ENCODE measurements at regions not wholly inside any gene's neighbourhood (a gene's known extent, or its start where the extent isn't known, plus 50 kb on each side); places are given as distances from the start of the nearest gene placed in this dataset.

- TF ChIP-seq EZH2phosphoT487 (IDR thresholded peaks at IDR 0.05) (no peak), EZH2 (IDR thresholded peaks at IDR 0.05) (no peak), CTCF (IDR thresholded peaks at IDR 0.05) (no peak)
- no peak overlapping the region for H3K4me2 ChIP-seq
- DNase-seq (ENCODE audit: low spot score) = no peak
- no peaks in the 10 kb centered on the region for H4K20me1 ChIP-seq (ENCODE audit: low read depth)
- no peaks in the 10 kb centered on the region for H3F3A ChIP-seq (ENCODE audit: low read depth)
- no peaks in the 10 kb centered on the region for H3K9me3 ChIP-seq (ENCODE audit: low read depth)
- Mint-ChIP-seq H3K27me3 (ENCODE audit: insufficient read depth, low read depth) (peaks cover 6% of the 10 kb centered on the region), H3K4me3 (no peak overlapping the region), H3K27ac (no peak overlapping the region), H3K36me3 (no peaks in the 10 kb centered on the region), H3K4me1 (peaks cover 8% of the 10 kb centered on the region), H3K9me3 (no peaks in the 10 kb centered on the region)
- no peaks in the 10 kb centered on the region for H3K36me3 ChIP-seq
- H3K79me2 ChIP-seq (ENCODE audit: low read depth) = no peaks in the 10 kb centered on the region
- H3K27ac ChIP-seq = no peak overlapping the region
- no peaks in the 10 kb centered on the region for H3K4me1 ChIP-seq
- H2AFZ ChIP-seq (replicated peaks) = no peak overlapping the region
- H3K27me3 ChIP-seq = no peaks in the 10 kb centered on the region
- H3K4me3 ChIP-seq = no peak overlapping the region
- H3K9ac ChIP-seq = no peak overlapping the region
Measured at GRCh38 chr16:77590707-77591106, 131.6 kb upstream of the NUDT7 start.

- Mint-ChIP-seq H3K36me3 (no peaks in the 10 kb centered on the region), H3K4me1 (peaks cover 4% of the 10 kb centered on the region), H3K9me3 (no peaks in the 10 kb centered on the region), H3K4me3 (no peak overlapping the region), H3K27ac (no peak overlapping the region), H3K27me3 (ENCODE audit: insufficient read depth, low read depth) (peaks cover 4% of the 10 kb centered on the region)
- Histone ChIP-seq H3K4me2 (no peak overlapping the region), H3F3A (ENCODE audit: low read depth) (no peaks in the 10 kb centered on the region), H3K27ac (no peak overlapping the region), H3K9ac (no peak overlapping the region), H3K4me1 (no peaks in the 10 kb centered on the region), H3K4me3 (no peak overlapping the region), H3K36me3 (no peaks in the 10 kb centered on the region), H3K9me3 (ENCODE audit: low read depth) (no peaks in the 10 kb centered on the region), H4K20me1 (ENCODE audit: low read depth) (no peaks in the 10 kb centered on the region), H2AFZ (replicated peaks) (no peak overlapping the region), H3K79me2 (ENCODE audit: low read depth) (no peaks in the 10 kb centered on the region), H3K27me3 (no peaks in the 10 kb centered on the region)
- TF ChIP-seq EZH2phosphoT487 (IDR thresholded peaks at IDR 0.05) (no peak), EZH2 (IDR thresholded peaks at IDR 0.05) (no peak), CTCF (IDR thresholded peaks at IDR 0.05) (no peak)
- no peak for DNase-seq (ENCODE audit: low spot score)
Measured at GRCh38 chr16:77591347-77591746, 131.0 kb upstream of the NUDT7 start.

GRCh38 chr16:77592021-77592420 is 130.3 kb upstream of the NUDT7 start:
- H3K4me3 Mint-ChIP-seq = no peak overlapping the region
- no peaks in the 10 kb centered on the region for H3K27me3 ChIP-seq
- H3K36me3 ChIP-seq = no peaks in the 10 kb centered on the region
- H3K27me3 Mint-ChIP-seq (ENCODE audit: insufficient read depth, low read depth) = peaks cover 4% of the 10 kb centered on the region
- no peaks in the 10 kb centered on the region for H3F3A ChIP-seq (ENCODE audit: low read depth)
- no peaks in the 10 kb centered on the region for H3K9me3 Mint-ChIP-seq
- no peaks in the 10 kb centered on the region for H4K20me1 ChIP-seq (ENCODE audit: low read depth)
- H3K36me3 Mint-ChIP-seq = no peaks in the 10 kb centered on the region
- H3K9me3 ChIP-seq (ENCODE audit: low read depth) = no peaks in the 10 kb centered on the region
- TF ChIP-seq EZH2phosphoT487 (IDR thresholded peaks at IDR 0.05) = no peak
- no peak for TF ChIP-seq CTCF (IDR thresholded peaks at IDR 0.05)
- no peak for TF ChIP-seq EZH2 (IDR thresholded peaks at IDR 0.05)
- H3K4me2 ChIP-seq = no peak overlapping the region
- no peaks in the 10 kb centered on the region for H3K79me2 ChIP-seq (ENCODE audit: low read depth)
- H3K27ac ChIP-seq = no peak overlapping the region
- H2AFZ ChIP-seq (replicated peaks) = no peak overlapping the region
- no peak for DNase-seq (ENCODE audit: low spot score)
- H3K4me3 ChIP-seq = no peak overlapping the region
- peaks cover 3% of the 10 kb centered on the region for H3K4me1 Mint-ChIP-seq
- no peak overlapping the region for H3K9ac ChIP-seq
- H3K27ac Mint-ChIP-seq = no peak overlapping the region
- no peaks in the 10 kb centered on the region for H3K4me1 ChIP-seq

GRCh38 chr16:77594057-77594456 is 128.3 kb upstream of the NUDT7 start:
- Mint-ChIP-seq H3K36me3 (no peaks in the 10 kb centered on the region), H3K4me3 (no peak overlapping the region), H3K27me3 (ENCODE audit: insufficient read depth, low read depth) (peaks cover 4% of the 10 kb centered on the region), H3K9me3 (no peaks in the 10 kb centered on the region), H3K27ac (no peak overlapping the region), H3K4me1 (peaks cover 3% of the 10 kb centered on the region)
- Histone ChIP-seq H3K4me3 (no peak overlapping the region), H3F3A (ENCODE audit: low read depth) (no peaks in the 10 kb centered on the region), H3K4me2 (no peak overlapping the region), H3K79me2 (ENCODE audit: low read depth) (no peaks in the 10 kb centered on the region), H3K9me3 (ENCODE audit: low read depth) (no peaks in the 10 kb centered on the region), H3K4me1 (no peaks in the 10 kb centered on the region), H3K9ac (no peak overlapping the region), H4K20me1 (ENCODE audit: low read depth) (no peaks in the 10 kb centered on the region), H3K36me3 (no peaks in the 10 kb centered on the region), H3K27me3 (no peaks in the 10 kb centered on the region), H3K27ac (no peak overlapping the region), H2AFZ (replicated peaks) (no peak overlapping the region)
- DNase-seq (ENCODE audit: low spot score) = no peak
- TF ChIP-seq EZH2 (IDR thresholded peaks at IDR 0.05) = no peak
- TF ChIP-seq CTCF (IDR thresholded peaks at IDR 0.05) = no peak
- TF ChIP-seq EZH2phosphoT487 (IDR thresholded peaks at IDR 0.05) = no peak

All from neural progenitor cell (in vitro differentiated cells).